Smooth muscle cell (in vitro differentiated cells): ENCODE measurements at regions not wholly inside any gene's neighbourhood (a gene's known extent, or its start where the extent isn't known, plus 50 kb on each side); places are given as distances from the start of the nearest gene placed in this dataset.

Experiments
- DNase-seq: peaks from one replicate; lab custom pipeline; 2025; ENCODE audit not compliant: unreplicated experiment; lab: John Stamatoyannopoulos, UW
- H2AFZ ChIP-seq: fragments of 200-600 bp; sonication (generic); 2 replicates; pipeline ENCODE4 v1.6.0; 2016; ENCODE audit warnings: antibody characterized with exemption, low read depth, mild to moderate bottlenecking
- H3F3A ChIP-seq: fragments of 200-600 bp; sonication (generic); 2 replicates; pipeline ENCODE4 v1.6.0; 2017; ENCODE audit warnings: antibody characterized with exemption, low read depth
- H3K27ac ChIP-seq: fragments of 200-600 bp; sonication (generic); 2 replicates; pipeline ENCODE4 v1.5.1; 2016; ENCODE audit warnings: low read depth, mild to moderate bottlenecking
- H3K27me3 ChIP-seq: fragments of 200-600 bp; sonication (generic); 2 replicates; pipeline ENCODE4 v1.6.1; 2016; ENCODE audit warnings: low read depth, mild to moderate bottlenecking
- H3K36me3 ChIP-seq: fragments of 200-600 bp; sonication (generic); 2 replicates; pipeline ENCODE4 v1.5.1; 2016; ENCODE audit warnings: low read depth
- H3K4me1 ChIP-seq: fragments of 200-600 bp; sonication (generic); 2 replicates; pipeline ENCODE4 v1.5.1; 2016; ENCODE audit warnings: low read depth
- H3K4me2 ChIP-seq: fragments of 200-600 bp; sonication (generic); 2 replicates; pipeline ENCODE4 v1.6.0; 2016; ENCODE audit warnings: mild to moderate bottlenecking
- H3K4me3 ChIP-seq: fragments of 200-600 bp; sonication (generic); 2 replicates; pipeline ENCODE4 v1.5.1; 2016; ENCODE audit warnings: mild to moderate bottlenecking
- H3K79me2 ChIP-seq: fragments of 200-600 bp; sonication (generic); 2 replicates; pipeline ENCODE4 v1.6.0; 2016; ENCODE audit warnings: low read depth, mild to moderate bottlenecking
- H3K9ac ChIP-seq: fragments of 200-600 bp; sonication (generic); 2 replicates; pipeline ENCODE4 v1.6.0; 2016; ENCODE audit warnings: low read depth
- H3K9me3 ChIP-seq: fragments of 200-600 bp; sonication (generic); replicated peaks from 2 replicates; pipeline ENCODE4 v1.5.1; 2016; ENCODE audit warnings: low read depth
- H4K20me1 ChIP-seq: fragments of 200-600 bp; sonication (generic); 2 replicates; pipeline ENCODE4 v1.6.0; 2016; ENCODE audit warnings: low read depth
- CTCF ChIP-seq: fragments of 200-600 bp; sonication (generic); IDR thresholded peaks from 2 replicates; pipeline ENCODE4 v1.5.1; 2017; ENCODE audit warnings: borderline replicate concordance, mild to moderate bottlenecking, antibody characterized with exemption; ENCODE audit not compliant: insufficient read depth, poor library complexity, severe bottlenecking
- WGBS: methylation state at CpG from one replicate; pipeline ENCODE4 v1.1.7; 2016; ENCODE audit warnings: low lambda C conversion rate; 5-methylcytosine and 5-hydroxymethylcytosine counted together

GRCh38 chr12:19070341-19070740, 59.2 kb upstream of the PLEKHA5 start:
- H3K79me2 ChIP-seq = no peaks in the 10 kb centered on the region
- no peak overlapping the region for H3K4me2 ChIP-seq
- DNase-seq = no peak
- H3K9ac ChIP-seq = no peak overlapping the region
- no peak overlapping the region for H3K4me3 ChIP-seq
- no peak overlapping the region for H2AFZ ChIP-seq
- no peaks in the 10 kb centered on the region for H3K9me3 ChIP-seq
- H3K36me3 ChIP-seq = no peaks in the 10 kb centered on the region
- no peak for TF ChIP-seq CTCF
- H3K4me1 ChIP-seq = peaks cover 11% of the 10 kb centered on the region
- H3K27me3 ChIP-seq = no peaks in the 10 kb centered on the region
- H4K20me1 ChIP-seq = no peaks in the 10 kb centered on the region
- no peaks in the 10 kb centered on the region for H3F3A ChIP-seq
- WGBS = 100% methylated on average over 1 of the region's 1 CpG
- no peak overlapping the region for H3K27ac ChIP-seq

GRCh38 chr12:19074700-19075099, 54.8 kb upstream of the PLEKHA5 start:
- no peaks in the 10 kb centered on the region for H3K27me3 ChIP-seq
- H3K4me3 ChIP-seq = no peak overlapping the region
- H3K79me2 ChIP-seq = no peaks in the 10 kb centered on the region
- H3K4me2 ChIP-seq = peak overlapping the region; percentile 0
- H3K4me1 ChIP-seq = no peaks in the 10 kb centered on the region
- TF ChIP-seq CTCF = no peak
- no peaks in the 10 kb centered on the region for H3K9me3 ChIP-seq
- H3K27ac ChIP-seq = no peak overlapping the region
- no peak for DNase-seq
- H3K9ac ChIP-seq = no peak overlapping the region
- no peaks in the 10 kb centered on the region for H3K36me3 ChIP-seq
- H3F3A ChIP-seq = no peaks in the 10 kb centered on the region
- no peak overlapping the region for H2AFZ ChIP-seq
- WGBS = 28% methylated on average over 4 of the region's 4 CpGs
- no peaks in the 10 kb centered on the region for H4K20me1 ChIP-seq

GRCh38 chr12:19075711-19076340, 53.7 kb upstream of the PLEKHA5 start:
- Histone ChIP-seq H3K4me2 (no peak overlapping the region), H3K9me3 (no peaks in the 10 kb centered on the region), H3K27me3 (no peaks in the 10 kb centered on the region), H3K9ac (no peak overlapping the region), H2AFZ (no peak overlapping the region), H3K36me3 (no peaks in the 10 kb centered on the region), H3K27ac (no peak overlapping the region), H3K4me3 (no peak overlapping the region), H3K4me1 (no peaks in the 10 kb centered on the region), H3F3A (no peaks in the 10 kb centered on the region), H4K20me1 (no peaks in the 10 kb centered on the region), H3K79me2 (no peaks in the 10 kb centered on the region)
- WGBS = 80% methylated on average over 3 of the region's 3 CpGs
- no peak for TF ChIP-seq CTCF
- DNase-seq = no peak
